GM21786 (cell line): ENCODE measurements at regions not wholly inside any gene's neighbourhood (a gene's known extent, or its start where the extent isn't known, plus 50 kb on each side); places are given as distances from the start of the nearest gene placed in this dataset.

Source experiments
- ATAC-seq: cut with Tn5 transposase; IDR thresholded peaks from one replicate; pipeline ENCODE4 v1.9.1; 2021; ENCODE audit not compliant: unreplicated experiment

GRCh38 chr4:11895766-11896165 is 467.1 kb upstream of the HS3ST1 start:
- ATAC-seq, result no peak

GRCh38 chr4:11894977-11895376 is 466.3 kb upstream of the HS3ST1 start:
- no peak for ATAC-seq

- ATAC-seq, result no peak
Observed at GRCh38 chr4:11894221-11894620, 465.5 kb upstream of the HS3ST1 start.

GRCh38 chr4:11889099-11889498 is 460.4 kb upstream of the HS3ST1 start:
- ATAC-seq, result no peak

GRCh38 chr4:11881947-11882346 is 453.3 kb upstream of the HS3ST1 start:
- ATAC-seq, result no peak

GRCh38 chr4:11881364-11881763 is 452.7 kb upstream of the HS3ST1 start:
- no peak for ATAC-seq

GRCh38 chr4:11878241-11878640 is 449.5 kb upstream of the HS3ST1 start:
- ATAC-seq, result no peak

GRCh38 chr4:11876104-11876503 is 447.4 kb upstream of the HS3ST1 start:
- ATAC-seq, result no peak

GRCh38 chr4:11869191-11869870 is 440.6 kb upstream of the HS3ST1 start:
- no peak for ATAC-seq

- ATAC-seq, result no peak
Observed at GRCh38 chr4:11866391-11866790, 437.7 kb upstream of the HS3ST1 start.

GRCh38 chr4:11860996-11861395 is 432.3 kb upstream of the HS3ST1 start:
- no peak for ATAC-seq

- ATAC-seq, result no peak
Observed at GRCh38 chr4:11857881-11858280, 429.2 kb upstream of the HS3ST1 start.

- no peak for ATAC-seq
Observed at GRCh38 chr4:11847167-11847566, 418.5 kb upstream of the HS3ST1 start.

GRCh38 chr4:11843927-11844326 is 415.2 kb upstream of the HS3ST1 start:
- ATAC-seq, result no peak

GRCh38 chr4:11843340-11843739 is 414.6 kb upstream of the HS3ST1 start:
- no peak for ATAC-seq

GRCh38 chr4:11842620-11843263 is 414.0 kb upstream of the HS3ST1 start:
- ATAC-seq, result no peak

GRCh38 chr4:11839889-11840288 is 411.2 kb upstream of the HS3ST1 start:
- no peak for ATAC-seq

GRCh38 chr4:11831739-11832138 is 403.0 kb upstream of the HS3ST1 start:
- ATAC-seq, result no peak

GRCh38 chr4:11824566-11824965 is 395.9 kb upstream of the HS3ST1 start:
- no peak for ATAC-seq

- ATAC-seq, result no peak
Observed at GRCh38 chr4:11821772-11822430, 393.2 kb upstream of the HS3ST1 start.

GRCh38 chr4:11817088-11817487 is 388.4 kb upstream of the HS3ST1 start:
- no peak for ATAC-seq

- no peak for ATAC-seq
Observed at GRCh38 chr4:11814758-11815157, 386.1 kb upstream of the HS3ST1 start.
